Right cardiac atrium (tissue), 5 donors: ENCODE measurements at regions not wholly inside any gene's neighbourhood (a gene's known extent, or its start where the extent isn't known, plus 50 kb on each side); places are given as distances from the start of the nearest gene placed in this dataset.
A peak's percentile ranks its signal among the peaks of the same experiment; 100 is the strongest.
"Not testable (repeated sequence)": the region's sequence is repeated elsewhere in the genome, so short reads cannot be mapped to it uniquely, and the experiment has no call there.

Experiments used
- ATAC-seq, 2 donors: fragments of 200-7000 bp; cut with Tn5 transposase; one replicate each; pipeline versions ENCODE4 v1.8.0 to v1.9.1; 2020; ENCODE audit warnings: moderate library complexity in 2 of 2, mild to moderate bottlenecking in 1 of 2
- DNase-seq, 3 donors: peaks; one replicate each; pipeline ENCODE4 v3.0.0-alpha.2; 2020
- H3K27ac ChIP-seq: one replicate; pipeline ENCODE4 v1.5.1; 2013; ENCODE audit warnings: mild to moderate bottlenecking, low read length, control low read depth, moderate library complexity
- H3K27me3 ChIP-seq: one replicate; pipeline ENCODE4 v1.6.1; 2013; ENCODE audit not compliant: control insufficient read depth, insufficient read depth
- H3K4me1 ChIP-seq: one replicate; pipeline ENCODE4 v1.6.1; 2013; ENCODE audit warnings: low read length; ENCODE audit not compliant: control insufficient read depth, insufficient read depth
- H3K4me3 ChIP-seq: one replicate; pipeline ENCODE4 v1.5.1; 2013; ENCODE audit warnings: low read length, control low read depth
- H3K9me3 ChIP-seq: one replicate; pipeline ENCODE4 v1.6.1; 2013; ENCODE audit warnings: low read length; ENCODE audit not compliant: control insufficient read depth
- WGBS: extraction: QIAGEN DNeasy Blood & Tissue Kit; methylation state at CpG from one replicate; pipeline ENCODE4 v1.1.7; 2013; 5-methylcytosine and 5-hydroxymethylcytosine counted together
- intact Hi-C, 4 donors: fragments of 100-400 bp; cut with DNase I; formaldehyde crosslinking; loops; one replicate each; pipeline versions ENCODE4 v1.11.0 to v1.14.0; 2022 to 2023
- donor health status: healthy with polysubstance abuse.
- donor health status: DM: no; HTN: yes; CAD: no.
- donor health status: DM: no; HTN: no; CAD: no.
- donor health status: DM: no; HTN: yes; CAD: no; lungs with severe emphysema.
- donor health status: DM: yes; HTN: yes; CAD: no.

DNA sequence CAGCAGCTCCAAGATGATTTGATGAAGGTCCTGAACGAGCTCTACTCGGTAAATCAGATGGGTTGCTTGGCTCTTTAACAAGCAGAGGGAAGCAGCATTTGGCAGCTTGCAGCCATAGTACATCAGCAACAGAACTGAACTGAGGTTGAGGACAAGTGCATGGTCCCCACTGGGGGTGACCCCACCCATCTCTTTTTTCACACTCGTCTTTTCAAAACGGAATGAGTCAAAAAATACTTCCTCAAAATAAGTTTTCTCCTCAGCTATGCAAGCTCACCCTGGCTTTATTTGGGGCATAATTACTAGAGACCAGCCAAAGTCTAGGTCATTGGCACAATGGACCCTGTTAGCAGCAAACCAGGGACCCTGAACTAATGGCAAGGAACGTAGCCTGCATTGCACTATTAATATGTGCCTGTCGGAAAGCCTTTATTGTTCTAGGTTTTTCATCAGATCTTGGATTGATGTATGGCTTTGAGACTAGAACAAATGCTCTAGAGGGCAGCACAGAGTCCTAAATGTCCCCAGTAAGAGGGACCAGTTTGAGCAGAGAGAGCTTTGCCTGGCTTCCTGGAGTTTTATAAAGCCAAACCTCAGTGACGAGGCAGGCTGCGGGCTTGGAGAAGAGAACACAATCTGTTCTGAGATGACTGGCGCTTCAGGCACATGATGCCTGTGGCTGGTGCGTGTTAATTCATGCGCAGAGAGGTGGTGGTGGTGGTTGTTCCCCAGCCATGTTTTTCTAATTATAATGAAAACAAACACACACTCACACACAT, 86.1 kb upstream of the IKBKE start:
- H3K4me1 ChIP-seq, H3K27me3 ChIP-seq, DNase-seq, intact Hi-C loops, H3K4me3 ChIP-seq, H3K27ac ChIP-seq, H3K9me3 ChIP-seq: not testable (repeated sequence)
- 48% methylated on average over 4 of the region's 11 CpGs for whole genome bisulfite sequencing
- ATAC-seq: peak; percentile 20 to 22

DNA sequence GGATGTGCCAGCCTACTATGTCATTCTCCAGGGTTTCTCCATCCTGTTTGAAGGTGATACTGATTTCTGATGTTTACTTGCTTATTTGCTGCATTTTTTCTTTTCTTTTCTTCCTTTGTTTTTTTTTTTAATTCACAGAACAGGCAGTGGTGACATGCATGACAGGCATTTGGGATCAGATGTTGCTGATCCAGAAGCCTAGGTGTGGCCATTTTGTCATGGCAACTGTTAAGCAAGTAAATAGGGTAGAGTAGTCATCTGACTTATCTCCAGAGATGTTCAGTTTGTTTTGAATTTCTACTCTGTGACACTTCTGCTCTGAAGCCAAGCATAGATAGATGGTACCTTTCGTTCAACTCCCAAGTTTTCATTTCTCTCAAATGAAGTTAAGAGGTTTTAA, 85.4 kb upstream of the IKBKE start:
- H3K27me3 ChIP-seq, H3K4me1 ChIP-seq, H3K4me3 ChIP-seq, ATAC-seq, intact Hi-C loops, H3K9me3 ChIP-seq, DNase-seq, H3K27ac ChIP-seq: not testable (repeated sequence)
- 65% methylated on average over 1 of the region's 1 CpG for WGBS

DNA sequence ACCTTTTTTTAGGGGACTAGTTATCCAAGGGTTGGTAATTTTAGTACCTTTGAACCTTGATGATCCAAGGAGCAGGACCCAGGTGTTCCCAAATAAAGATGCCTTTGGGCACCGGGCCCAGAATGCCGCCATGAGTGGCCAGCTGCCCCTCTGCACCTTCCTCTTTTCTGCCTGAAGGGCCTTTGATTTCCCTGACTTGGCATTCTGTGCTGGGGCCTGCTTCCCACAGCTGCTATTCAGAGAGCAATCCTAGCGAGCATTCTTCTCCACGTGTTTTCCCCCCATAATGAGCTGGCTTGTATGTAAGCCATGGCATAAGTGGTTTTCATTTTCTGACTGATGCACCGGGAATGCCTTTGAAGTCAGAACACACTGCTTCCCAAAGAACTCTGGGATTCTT, 82.6 kb upstream of the IKBKE start:
- ATAC-seq: peak in 1 of 2 donors; percentile 19
- DNase-seq, intact Hi-C loops, H3K27me3 ChIP-seq, H3K4me1 ChIP-seq, H3K9me3 ChIP-seq, H3K4me3 ChIP-seq, H3K27ac ChIP-seq: not testable (repeated sequence)
- WGBS: no CpG with 5 or more reads among the region's 5 CpGs

DNA sequence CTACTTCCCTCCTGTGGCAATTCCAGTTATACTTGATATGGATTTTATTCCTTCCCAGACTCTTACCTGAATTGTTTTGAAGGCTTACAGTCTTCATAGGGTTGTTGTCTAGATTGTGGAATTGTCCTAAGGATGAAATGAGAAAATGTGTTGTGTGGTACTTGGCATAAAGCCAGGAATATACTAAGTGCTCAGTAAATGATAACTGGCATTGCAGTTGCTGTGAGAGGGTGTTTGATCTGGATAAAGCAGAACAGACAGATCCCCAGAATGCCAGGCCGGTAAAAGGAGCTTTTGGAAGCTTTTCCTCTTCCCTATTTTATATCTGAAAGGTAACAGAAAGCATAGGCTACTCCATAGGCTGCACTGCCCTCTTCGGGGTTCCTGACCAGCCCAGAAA, 78.4 kb upstream of the IKBKE start:
- intact Hi-C loops, DNase-seq, H3K27ac ChIP-seq, H3K27me3 ChIP-seq, ATAC-seq, H3K4me3 ChIP-seq, H3K4me1 ChIP-seq, H3K9me3 ChIP-seq: not testable (repeated sequence)
- WGBS: 75% methylated on average over 1 of the region's 2 CpGs

DNA sequence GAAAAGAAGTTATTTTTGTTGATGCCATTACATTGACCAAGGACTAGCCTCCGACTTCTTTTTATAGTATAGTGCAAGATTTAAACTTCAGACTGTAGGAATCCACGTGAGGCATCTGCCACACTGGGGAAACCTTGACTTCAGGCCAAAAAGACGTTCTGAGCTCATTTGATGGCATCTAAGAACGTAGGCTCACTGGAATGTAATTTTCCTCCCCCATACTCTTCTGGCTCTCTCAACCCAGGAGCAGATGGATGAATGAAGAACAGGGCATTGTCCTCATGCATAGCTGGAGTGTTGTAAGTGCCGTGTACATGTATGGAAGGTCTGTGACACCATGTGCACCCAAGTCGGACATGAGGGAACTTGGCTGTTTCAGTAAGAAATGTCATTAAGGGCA, 72.8 kb upstream of the IKBKE start:
- ATAC-seq, H3K27ac ChIP-seq, intact Hi-C loops, H3K27me3 ChIP-seq, DNase-seq, H3K4me1 ChIP-seq, H3K4me3 ChIP-seq, H3K9me3 ChIP-seq: not testable (repeated sequence)
- WGBS: 57% methylated on average over 3 of the region's 6 CpGs

DNA sequence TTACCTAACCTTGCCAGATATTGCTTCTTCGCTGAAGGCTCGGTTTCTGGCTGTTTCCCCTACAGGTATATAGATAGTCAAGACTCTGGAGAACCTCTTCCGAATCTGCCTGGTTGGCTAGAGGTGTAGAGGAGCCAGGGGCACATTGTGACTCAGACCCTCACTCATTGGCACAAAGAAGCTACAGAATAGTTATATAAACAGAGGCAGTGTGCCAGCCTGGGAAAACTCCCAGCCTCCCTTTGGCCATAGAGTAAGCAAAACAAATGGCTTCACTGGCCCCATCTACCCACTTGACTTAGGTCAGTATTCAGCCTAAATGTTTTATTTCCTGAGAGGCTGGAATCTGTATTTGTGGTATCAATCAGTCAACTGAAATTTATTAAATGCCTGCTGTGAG, 72.0 kb upstream of the IKBKE start:
- H3K27ac ChIP-seq, H3K4me1 ChIP-seq, H3K27me3 ChIP-seq, intact Hi-C loops, ATAC-seq, H3K4me3 ChIP-seq, H3K9me3 ChIP-seq: not testable (repeated sequence)
- WGBS: 97% methylated on average over 2 of the region's 3 CpGs
- DNase-seq: peak in 1 of 3 donors; percentile 32

DNA sequence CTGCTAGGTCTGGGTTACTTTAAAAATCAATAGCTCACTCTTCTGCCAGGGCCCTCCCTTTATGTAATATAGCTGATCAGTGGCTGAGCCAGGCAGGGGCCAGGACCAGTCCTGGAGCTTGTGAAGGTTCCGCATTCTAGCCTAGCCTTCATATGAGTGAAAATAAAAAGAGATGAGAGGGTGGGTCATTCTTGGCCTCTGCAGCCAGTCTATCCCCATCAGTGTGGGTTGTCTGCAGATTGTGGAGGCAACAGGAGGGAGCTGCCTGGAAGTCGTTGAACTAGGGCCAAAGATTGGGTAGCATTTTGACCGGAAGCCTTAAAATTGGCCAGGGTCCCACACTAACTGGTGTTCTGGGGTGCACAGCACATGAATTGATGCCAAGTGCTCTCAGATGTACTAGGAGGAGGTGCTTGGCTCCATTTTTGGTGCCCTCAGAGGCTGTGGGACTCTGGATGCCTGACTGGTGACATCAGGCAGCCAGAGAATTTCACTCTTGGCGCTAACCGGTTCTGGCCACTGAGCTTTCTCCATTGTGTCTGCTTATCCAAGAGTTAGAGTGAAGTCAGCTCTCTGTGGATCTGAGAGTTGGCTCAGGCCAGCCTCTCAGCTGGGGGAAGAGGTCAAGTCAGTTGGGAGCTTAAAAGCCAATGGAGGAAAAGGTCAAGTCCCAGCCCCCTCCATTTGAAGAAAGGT, 66.5 kb upstream of the IKBKE start:
- H3K9me3 ChIP-seq, H3K4me1 ChIP-seq, H3K27me3 ChIP-seq, intact Hi-C loops, H3K4me3 ChIP-seq: not testable (repeated sequence)
- 11% methylated on average over 2 of the region's 5 CpGs for WGBS
- ATAC-seq (peak; percentile 93 to 96), DNase-seq (peak in 2 of 3 donors; percentile 36 to 52)
- H3K27ac ChIP-seq: peak overlapping the region; percentile 45

DNA sequence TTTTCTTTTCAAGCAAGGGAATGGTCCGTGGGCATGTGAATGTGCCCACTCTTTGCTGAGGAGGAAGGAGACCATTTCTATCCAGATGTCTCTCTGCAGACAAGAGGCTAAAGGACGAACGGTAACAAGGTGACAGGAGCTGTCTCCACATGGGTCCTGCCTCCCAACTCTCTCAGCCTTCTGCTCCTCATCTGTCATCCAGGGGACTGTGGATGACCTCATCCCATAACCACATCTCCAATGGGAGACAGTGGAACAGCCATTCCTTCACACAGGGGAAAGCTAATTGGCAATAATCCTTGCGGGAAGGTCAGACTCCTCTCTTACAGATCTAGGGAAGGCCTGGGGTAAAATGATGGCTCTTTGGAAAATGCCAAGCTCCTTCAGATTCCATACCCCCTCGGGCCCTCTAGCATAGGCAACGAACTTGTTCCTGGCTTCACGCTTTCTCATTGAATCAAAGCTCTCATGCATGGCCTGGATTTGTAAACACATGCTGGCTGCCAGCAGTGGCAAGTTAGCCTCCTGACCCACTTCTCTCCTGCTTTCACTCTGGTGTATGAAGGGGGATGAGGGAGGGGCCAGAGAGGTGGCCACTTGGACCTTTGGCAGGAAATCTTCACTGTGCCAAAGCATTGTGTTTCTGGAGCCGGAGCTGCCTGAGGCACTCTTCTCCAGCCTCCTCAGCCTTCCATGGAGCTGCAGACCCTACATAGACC, 65.8 kb upstream of the IKBKE start:
- peak; percentile 26 to 67 for ATAC-seq
- 22% methylated on average over 6 of the region's 8 CpGs for WGBS
- intact Hi-C loops: not testable (repeated sequence)

DNA sequence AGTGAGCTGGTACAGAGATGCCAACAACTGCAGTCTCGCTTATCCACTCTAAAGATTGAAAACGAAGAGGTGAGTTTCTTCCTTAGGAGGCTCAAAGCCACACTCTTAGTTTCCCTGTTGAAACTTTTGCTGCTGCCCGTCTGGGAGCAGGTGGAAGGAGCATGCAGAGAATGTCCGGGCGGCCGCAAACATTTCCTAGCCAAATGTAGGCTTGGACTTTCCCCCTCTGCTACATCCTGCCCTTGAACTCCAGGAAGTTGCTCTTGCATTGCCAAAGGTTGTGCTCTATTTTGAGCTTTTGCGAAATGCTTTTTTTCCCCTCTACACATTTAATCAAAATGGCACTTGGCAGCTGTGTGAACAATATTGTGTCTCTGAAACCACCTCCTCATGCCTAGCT, 65.0 kb upstream of the IKBKE start:
- H3K4me3 ChIP-seq, H3K27ac ChIP-seq, intact Hi-C loops, DNase-seq, H3K4me1 ChIP-seq, H3K9me3 ChIP-seq, H3K27me3 ChIP-seq: not testable (repeated sequence)
- peak; percentile 7 to 56 for ATAC-seq
- no CpG with 5 or more reads among the region's 7 CpGs for WGBS

More for the DNA sequence above, 65.8 kb upstream of the IKBKE start:
- H3K4me1 ChIP-seq, H3K9me3 ChIP-seq, H3K27me3 ChIP-seq, DNase-seq, H3K4me3 ChIP-seq: not testable (repeated sequence)
- peak overlapping the region; percentile 45 for H3K27ac ChIP-seq

DNA sequence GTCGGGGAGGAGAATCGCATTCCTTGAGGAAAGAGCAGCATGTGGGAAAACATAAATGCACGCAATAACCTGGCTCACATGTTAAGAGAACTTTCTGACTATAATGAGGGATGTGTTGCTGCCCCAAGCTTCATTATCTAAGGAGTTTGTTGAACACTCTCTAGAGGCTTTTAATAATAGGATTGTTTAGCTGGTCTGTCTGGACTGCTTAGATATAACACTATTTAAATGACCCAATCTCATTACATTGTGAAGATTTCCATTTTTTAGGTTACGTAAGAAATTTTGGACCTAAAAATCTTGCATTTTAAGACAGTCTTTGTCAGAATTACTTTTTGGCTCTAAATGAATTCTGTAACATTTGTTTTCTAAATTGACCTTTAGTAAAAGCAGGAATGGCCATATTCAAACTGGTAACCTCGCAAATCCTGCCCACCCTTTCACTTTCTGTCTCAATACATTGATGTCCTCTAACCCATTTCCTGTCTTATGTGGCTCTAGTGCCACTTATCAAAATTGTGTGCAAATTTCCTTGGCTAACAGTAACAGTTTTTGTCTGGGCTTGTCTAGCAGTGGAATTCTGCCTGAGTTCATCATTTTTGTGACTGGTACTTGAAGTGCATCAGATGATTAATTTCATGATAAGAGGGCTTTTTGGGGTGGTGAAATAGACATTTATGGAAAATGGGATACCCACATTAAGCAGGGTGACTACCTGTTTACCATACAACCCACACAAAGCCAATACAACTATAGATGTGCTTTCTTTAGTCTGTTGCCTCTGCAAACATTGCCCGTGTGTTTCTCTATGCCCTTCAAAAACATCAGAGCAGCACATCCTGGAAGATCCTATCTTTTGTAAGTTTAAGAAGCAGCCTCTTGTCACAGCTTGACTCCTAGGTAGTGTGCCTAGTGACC, 61.6 kb upstream of the IKBKE start:
- DNase-seq, H3K4me1 ChIP-seq, H3K4me3 ChIP-seq, H3K9me3 ChIP-seq, H3K27ac ChIP-seq, H3K27me3 ChIP-seq, intact Hi-C loops, ATAC-seq: not testable (repeated sequence)
- 92% methylated on average over 2 of the region's 6 CpGs for WGBS
